Heart left ventricle (tissue), 16 donors: ENCODE measurements at regions not wholly inside any gene's neighbourhood (a gene's known extent, or its start where the extent isn't known, plus 50 kb on each side); places are given as distances from the start of the nearest gene placed in this dataset.

Source experiments
- ATAC-seq, 4 donors: fragments of 200-7000 bp; cut with Tn5 transposase; one replicate each; pipeline ENCODE4 v1.9.1; 2020 to 2022; ENCODE audit warnings: moderate library complexity in 4 of 4, mild to moderate bottlenecking in 3 of 4, moderate number of reproducible peaks in 1 of 4
- DNase-seq, 5 donors: peaks; one replicate each; pipeline ENCODE4 v3.0.0-alpha.2; 2020
- H3K27ac ChIP-seq, 12 donors: fragments of 200-600 bp; sonication (generic) in 4 of 12; one replicate each; pipeline versions ENCODE4 v1.5.0 to v1.8.0; 2016 to 2022; ENCODE audit warnings: mild to moderate bottlenecking in 2 of 12
- H3K27me3 ChIP-seq, 9 donors: fragments of 200-600 bp; sonication (generic) in 2 of 9; one replicate each; pipeline versions ENCODE4 v1.5.1 to v1.8.0; 2016 to 2022; ENCODE audit warnings: mild to moderate bottlenecking in 3 of 9
- H3K36me3 ChIP-seq, 9 donors: fragments of 200-600 bp; sonication (generic) in 2 of 9; one replicate each; pipeline versions ENCODE4 v1.5.0 to v1.8.0; 2018 to 2022; ENCODE audit warnings: mild to moderate bottlenecking in 2 of 9
- H3K4me1 ChIP-seq, 12 donors: fragments of 200-600 bp; sonication (generic) in 4 of 12; one replicate each; pipeline versions ENCODE4 v1.5.0 to v1.8.0; 2016 to 2022; ENCODE audit warnings: mild to moderate bottlenecking in 3 of 12
- H3K4me3 ChIP-seq, 12 donors: fragments of 200-600 bp; sonication (generic) in 4 of 12; one replicate each; pipeline versions ENCODE4 v1.5.0 to v1.8.0; 2017 to 2022; ENCODE audit warnings: mild to moderate bottlenecking in 9 of 12, moderate library complexity in 4 of 12
- H3K9me3 ChIP-seq, 12 donors: fragments of 200-600 bp; sonication (generic) in 4 of 12; one replicate each; pipeline versions ENCODE4 v1.5.0 to v1.8.0; 2016 to 2022; ENCODE audit warnings: mild to moderate bottlenecking in 1 of 12
- CTCF ChIP-seq, 12 donors: fragments of 200-600 bp; sonication (generic) in 4 of 12; IDR thresholded peaks; one replicate each; pipeline versions ENCODE4 v1.5.0 to v1.8.0; 2018 to 2022; ENCODE audit warnings: antibody characterized with exemption in 12 of 12, mild to moderate bottlenecking in 5 of 12
- POLR2A ChIP-seq, 2 donors: fragments of 450-650 bp; IDR thresholded peaks; one replicate each; pipeline ENCODE4 v1.6.1; 2017; ENCODE audit warnings: antibody characterized with exemption in 2 of 2, mild to moderate bottlenecking in 2 of 2, moderate library complexity in 2 of 2
- WGBS, 4 donors: extraction: QIAGEN DNeasy Blood & Tissue Kit in 2 of 4; methylation state at CpG; one replicate each; pipeline versions ENCODE4 v1.1.5 to v1.1.7; 2013 to 2018; 5-methylcytosine and 5-hydroxymethylcytosine counted together
- intact Hi-C, 10 donors: fragments of 100-400 bp; cut with DNase I; formaldehyde crosslinking; loops; one replicate each; pipeline versions ENCODE4 v1.11.1 to v1.14.2; 2022
- donor health status: ischemic (EF 13 %, LVEDD 7.1; RV severe dilation, severe dysfunction).
- donor health status: healthy with polysubstance abuse.
- donor health status: DM: no; HTN: yes; CAD: no.
- donor health status: DM: no; HTN: no; CAD: no.
- donor health status: ischemic (EF 25% LVEDD 6.9; RV normal size, moderate dysfunction).
- donor health status: ischemic (EF 25% LVEDD 5.7; RV mildly dilated, moderate dysfunction).
- donor health status: healthy.
- donor health status: DM: yes; HTN: yes; CAD: no.
- donor health status: ischemic (EF 35%, LVEDD 5.7; RV mildly dilated, moderate dysfunction).
- donor health status: nonischemic (EF 11% LVEDD 7.7; RV severe dilation, severe dysfunction).
- donor health status: DM: yes; HTN: yes; CAD: no.
- donor health status: PGD.
- donor health status: ischemic (EF 29% LVEDD 5.4; RV normal size, mild dysfunction).
- donor health status: nonischemic (EF 23%, LVEDD 6.1; RV moderate dilation, normal function).

- Histone ChIP-seq H3K27ac (no peak overlapping the region), H3K9me3 (no peaks in the 10 kb centered on the region), H3K4me3 (no peak overlapping the region), H3K27me3 (no peaks in the 10 kb centered on the region), H3K4me1 (no peaks in the 10 kb centered on the region), H3K36me3 (no peaks in the 10 kb centered on the region)
- ATAC-seq (no peak), DNase-seq (no peak)
- TF ChIP-seq POLR2A (IDR thresholded peaks at IDR 0.05) (no peak), CTCF (IDR thresholded peaks at IDR 0.05) (no peak)
- intact Hi-C loops = no loop called here
- WGBS, 4 donors = 69 to 73% (median 70%) methylated on average over 2 of the region's 2 CpGs
Observed at GRCh38 chr2:60003076-60003475, 550.4 kb downstream of the BCL11A start.

GRCh38 chr2:60002183-60002867 is 551.1 kb downstream of the BCL11A start:
- no peaks in the 10 kb centered on the region for H3K4me1 ChIP-seq
- H3K27me3 ChIP-seq = no peaks in the 10 kb centered on the region
- H3K9me3 ChIP-seq = no peaks in the 10 kb centered on the region
- intact Hi-C loops = no loop called here
- no peak for TF ChIP-seq POLR2A (IDR thresholded peaks at IDR 0.05)
- no peak for TF ChIP-seq CTCF (IDR thresholded peaks at IDR 0.05)
- DNase-seq (no peak), ATAC-seq (no peak)
- WGBS, 4 donors = 46 to 63% (median 54%) methylated on average over 3 of the region's 3 CpGs
- no peak overlapping the region for H3K4me3 ChIP-seq
- H3K27ac ChIP-seq = no peak overlapping the region
- H3K36me3 ChIP-seq = no peaks in the 10 kb centered on the region

- no peak for TF ChIP-seq POLR2A (IDR thresholded peaks at IDR 0.05)
- no peak for TF ChIP-seq CTCF (IDR thresholded peaks at IDR 0.05)
- H3K27ac ChIP-seq = no peak overlapping the region
- ATAC-seq (no peak), DNase-seq (no peak)
- H3K9me3 ChIP-seq = no peaks in the 10 kb centered on the region
- H3K4me3 ChIP-seq = no peak overlapping the region
- no peaks in the 10 kb centered on the region for H3K4me1 ChIP-seq
- no peaks in the 10 kb centered on the region for H3K27me3 ChIP-seq
- intact Hi-C loops = no loop called here
- H3K36me3 ChIP-seq = no peaks in the 10 kb centered on the region
Observed at GRCh38 chr2:60000686-60001085, 552.8 kb downstream of the BCL11A start.

- ATAC-seq (no peak), DNase-seq (no peak)
- Histone ChIP-seq H3K9me3 (no peaks in the 10 kb centered on the region), H3K4me3 (no peak overlapping the region), H3K36me3 (no peaks in the 10 kb centered on the region), H3K27ac (no peak overlapping the region), H3K4me1 (no peaks in the 10 kb centered on the region), H3K27me3 (no peaks in the 10 kb centered on the region)
- no peak for TF ChIP-seq CTCF (IDR thresholded peaks at IDR 0.05)
- TF ChIP-seq POLR2A (IDR thresholded peaks at IDR 0.05) = no peak
- intact Hi-C loops = no loop called here
Observed at GRCh38 chr2:59998324-59998723, 555.1 kb downstream of the BCL11A start.
